NCI-H524 treated with DMSO at 0.1 percent for 48 hours (cell line): ENCODE measurements at regions not wholly inside any gene's neighbourhood (a gene's known extent, or its start where the extent isn't known, plus 50 kb on each side); places are given as distances from the start of the nearest gene placed in this dataset.
"Not testable (repeated sequence)": the region's sequence is repeated elsewhere in the genome, so short reads cannot be mapped to it uniquely, and the experiment has no call there.

ENCODE experiments used
- DNase-seq: peaks from one replicate; lab custom pipeline; 2025; lab: John Stamatoyannopoulos, UW

GRCh38 chr20:53743607-53744260 is 150.1 kb upstream of the ZNF217 start:
- no peak for DNase-seq

GRCh38 chr20:53742685-53743081 is 149.0 kb upstream of the ZNF217 start:
- DNase-seq, result no peak

GRCh38 chr20:53741726-53742028 is 148.0 kb upstream of the ZNF217 start:
- DNase-seq, result no peak

- DNase-seq, result no peak
These were observed 146.5 kb upstream of the ZNF217 start for GRCh38 chr20:53739799-53740785.

- no peak for DNase-seq
These were observed 145.5 kb upstream of the ZNF217 start for GRCh38 chr20:53738945-53739798.

- peak; percentile 69 for DNase-seq
These were observed 144.7 kb upstream of the ZNF217 start for GRCh38 chr20:53738039-53738944.

- no peak for DNase-seq
These were observed 143.9 kb upstream of the ZNF217 start for GRCh38 chr20:53737396-53738038.

GRCh38 chr20:53736757-53737395 is 143.2 kb upstream of the ZNF217 start:
- peak; percentile 78 for DNase-seq

- peak; percentile 74 for DNase-seq
These were observed 142.6 kb upstream of the ZNF217 start for GRCh38 chr20:53736122-53736756.

GRCh38 chr20:53735536-53736050 is 142.0 kb upstream of the ZNF217 start:
- peak; percentile 74 for DNase-seq

GRCh38 chr20:53734006-53734688 is 140.5 kb upstream of the ZNF217 start:
- no peak for DNase-seq

- no peak for DNase-seq
These were observed 138.0 kb upstream of the ZNF217 start for GRCh38 chr20:53731595-53731994.

- no peak for DNase-seq
These were observed 134.7 kb upstream of the ZNF217 start for GRCh38 chr20:53728359-53728758.

GRCh38 chr20:53727239-53727638 is 133.6 kb upstream of the ZNF217 start:
- not testable (repeated sequence) for DNase-seq

- DNase-seq, result no peak
These were observed 131.9 kb upstream of the ZNF217 start for GRCh38 chr20:53725575-53725970.

GRCh38 chr20:53723621-53724020 is 130.0 kb upstream of the ZNF217 start:
- DNase-seq, result no peak

GRCh38 chr20:53723045-53723444 is 129.4 kb upstream of the ZNF217 start:
- no peak for DNase-seq

- no peak for DNase-seq
These were observed 128.9 kb upstream of the ZNF217 start for GRCh38 chr20:53722515-53723036.
